Panc1 (cell line): ENCODE measurements at regions not wholly inside any gene's neighbourhood (a gene's known extent, or its start where the extent isn't known, plus 50 kb on each side); places are given as distances from the start of the nearest gene placed in this dataset.
"Not testable (repeated sequence)": the region's sequence is repeated elsewhere in the genome, so short reads cannot be mapped to it uniquely, and the experiment has no call there.

Experiments
- CTCF ChIP-seq: fragments of 450-650 bp; IDR thresholded peaks from 2 replicates; pipeline ENCODE4 v1.5.1; 2017; ENCODE audit warnings: mild to moderate bottlenecking
- POLR2AphosphoS5 ChIP-seq: IDR thresholded peaks from 2 replicates; pipeline ENCODE4 v1.6.1; 2012; ENCODE audit warnings: mild to moderate bottlenecking, low read depth, low read length, moderate library complexity
- REST ChIP-seq, 2 experiments: IDR thresholded peaks; 2 replicates each; pipeline ENCODE4 v1.6.1; 2011 to 2012; ENCODE audit warnings: low read depth in 2 of 2, control low read depth in 1 of 2, low read length in 1 of 2, mild to moderate bottlenecking in 1 of 2, moderate library complexity in 1 of 2; ENCODE audit not compliant: insufficient read depth in 1 of 2

- not testable (repeated sequence) for TF ChIP-seq CTCF; REST (IDR thresholded peaks at IDR 0.05; ENCODE audit: insufficient read depth in 1 of 2, low read depth in 2 of 2, low read length in 1 of 2); POLR2AphosphoS5
These were observed 262.0 kb upstream of the PLGLB2 start for GRCh38 chr2:87485884-87486283.
